ENCODE measurements at regions not wholly inside any gene's neighbourhood (a gene's known extent, or its start where the extent isn't known, plus 50 kb on each side); places are given as distances from the start of the nearest gene placed in this dataset.
"Not testable (repeated sequence)": the region's sequence is repeated elsewhere in the genome, so short reads cannot be mapped to it uniquely, and the experiment has no call there.

GRCh38 chr4:163736876-163737275 is 242.4 kb downstream of the TMA16 start:
- 80 to 82% methylated on average over 3 of the region's 3 CpGs for WGBS, 2 donors
- no peak for TF ChIP-seq POLR2A (IDR thresholded peaks at IDR 0.05)
- no peak for TF ChIP-seq CTCF (IDR thresholded peaks at IDR 0.05)
- DNase-seq: no peak
- Histone ChIP-seq H3K4me1 (no peaks in the 10 kb centered on the region), H3K27me3 (no peaks in the 10 kb centered on the region), H3K27ac (no peak overlapping the region), H3K4me3 (no peak overlapping the region), H3K36me3 (ENCODE audit: low read depth, missing control alignments) (no peaks in the 10 kb centered on the region), H3K9me3 (no peaks in the 10 kb centered on the region)
- intact Hi-C loops (cut with DNase I; ENCODE audit: low total_unique reads): no loop called here

GRCh38 chr4:163737846-163738245 is 243.4 kb downstream of the TMA16 start:
- H3K36me3 ChIP-seq (ENCODE audit: low read depth, missing control alignments); H3K4me3 ChIP-seq; DNase-seq; H3K4me1 ChIP-seq; H3K27ac ChIP-seq; H3K27me3 ChIP-seq; intact Hi-C loops (cut with DNase I; ENCODE audit: low total_unique reads); H3K9me3 ChIP-seq: not testable (repeated sequence)
- 76 to 82% methylated on average over 5 to 6 of the region's 7 CpGs for WGBS, 2 donors

GRCh38 chr4:163738521-163738920 is 244.0 kb downstream of the TMA16 start:
- no peak overlapping the region for H3K4me3 ChIP-seq
- H3K36me3 ChIP-seq (ENCODE audit: low read depth, missing control alignments): no peaks in the 10 kb centered on the region
- no peaks in the 10 kb centered on the region for H3K27me3 ChIP-seq
- no peaks in the 10 kb centered on the region for H3K4me1 ChIP-seq
- DNase-seq: no peak
- intact Hi-C loops (cut with DNase I; ENCODE audit: low total_unique reads): no loop called here
- TF ChIP-seq CTCF (IDR thresholded peaks at IDR 0.05) (no peak), POLR2A (IDR thresholded peaks at IDR 0.05) (no peak)
- no peaks in the 10 kb centered on the region for H3K9me3 ChIP-seq
- H3K27ac ChIP-seq: no peak overlapping the region

- Histone ChIP-seq H3K27me3 (no peaks in the 10 kb centered on the region), H3K9me3 (no peaks in the 10 kb centered on the region), H3K4me1 (no peaks in the 10 kb centered on the region), H3K27ac (no peak overlapping the region), H3K4me3 (no peak overlapping the region), H3K36me3 (ENCODE audit: low read depth, missing control alignments) (no peaks in the 10 kb centered on the region)
- TF ChIP-seq CTCF (IDR thresholded peaks at IDR 0.05) (no peak), POLR2A (IDR thresholded peaks at IDR 0.05) (no peak)
- no peak for DNase-seq
- WGBS, 2 donors: 71 to 77% methylated on average over 4 of the region's 4 CpGs
- intact Hi-C loops (cut with DNase I; ENCODE audit: low total_unique reads): no loop called here
Measured at GRCh38 chr4:163744861-163745260, 250.4 kb downstream of the TMA16 start.

GRCh38 chr4:163747293-163747692 is 252.8 kb downstream of the TMA16 start:
- no peaks in the 10 kb centered on the region for H3K27me3 ChIP-seq
- intact Hi-C loops (cut with DNase I; ENCODE audit: low total_unique reads): no loop called here
- 76 to 93% methylated on average over 5 of the region's 5 CpGs for whole genome bisulfite sequencing, 2 donors
- no peaks in the 10 kb centered on the region for H3K9me3 ChIP-seq
- no peaks in the 10 kb centered on the region for H3K4me1 ChIP-seq
- no peak overlapping the region for H3K27ac ChIP-seq
- no peak overlapping the region for H3K4me3 ChIP-seq
- no peaks in the 10 kb centered on the region for H3K36me3 ChIP-seq (ENCODE audit: low read depth, missing control alignments)
- DNase-seq: no peak
- TF ChIP-seq POLR2A (IDR thresholded peaks at IDR 0.05) (no peak), CTCF (IDR thresholded peaks at IDR 0.05) (no peak)
